Left lung (tissue), 4 donors: ENCODE measurements at regions not wholly inside any gene's neighbourhood (a gene's known extent, or its start where the extent isn't known, plus 50 kb on each side); places are given as distances from the start of the nearest gene placed in this dataset.

Experiments used
- ATAC-seq: fragments of 200-7000 bp; cut with Tn5 transposase; one replicate; pipeline ENCODE4 v1.9.1; 2020; ENCODE audit warnings: moderate library complexity
- DNase-seq, 4 donors: peaks; one replicate each; pipeline ENCODE4 v3.0.0-alpha.2; 2013 to 2020
- H3K27ac ChIP-seq, 2 donors: fragments of 200-600 bp; sonication (generic) in 1 of 2; one replicate each; pipeline versions ENCODE4 v1.5.0 to v1.8.0; 2020 to 2021
- H3K27me3 ChIP-seq, 2 donors: fragments of 200-600 bp; sonication (generic) in 1 of 2; one replicate each; pipeline versions ENCODE4 v1.5.0 to v1.8.0; 2020 to 2021
- H3K36me3 ChIP-seq, 2 donors: fragments of 200-600 bp; sonication (generic) in 1 of 2; one replicate each; pipeline versions ENCODE4 v1.5.0 to v1.8.0; 2020 to 2021
- H3K4me1 ChIP-seq, 2 donors: fragments of 200-600 bp; one replicate each; pipeline ENCODE4 v1.8.0; 2021
- H3K4me3 ChIP-seq, 2 donors: fragments of 200-600 bp; sonication (generic) in 1 of 2; one replicate each; pipeline versions ENCODE4 v1.5.0 to v1.8.0; 2020 to 2021; ENCODE audit warnings: mild to moderate bottlenecking in 1 of 2
- H3K9me3 ChIP-seq, 2 donors: fragments of 200-600 bp; sonication (generic) in 1 of 2; one replicate each; pipeline versions ENCODE4 v1.5.0 to v1.8.0; 2020 to 2021
- intact Hi-C, 2 donors: fragments of 100-400 bp; cut with DNase I; formaldehyde crosslinking; loops; one replicate each; pipeline versions ENCODE4 v1.11.2 to v1.14.2; 2022
- TF ChIP-seq, protein P1 (sequence below), 2 donors: fragments of 200-600 bp; sonication (generic) in 1 of 2; IDR thresholded peaks; one replicate each; pipeline versions ENCODE4 v1.5.0 to v1.8.0; 2021; ENCODE audit warnings: antibody characterized with exemption in 2 of 2
- donor health status: DM: no; HTN: yes; CAD: no.
- donor health status: DM: no; HTN: no; CAD: no.

DNA sequence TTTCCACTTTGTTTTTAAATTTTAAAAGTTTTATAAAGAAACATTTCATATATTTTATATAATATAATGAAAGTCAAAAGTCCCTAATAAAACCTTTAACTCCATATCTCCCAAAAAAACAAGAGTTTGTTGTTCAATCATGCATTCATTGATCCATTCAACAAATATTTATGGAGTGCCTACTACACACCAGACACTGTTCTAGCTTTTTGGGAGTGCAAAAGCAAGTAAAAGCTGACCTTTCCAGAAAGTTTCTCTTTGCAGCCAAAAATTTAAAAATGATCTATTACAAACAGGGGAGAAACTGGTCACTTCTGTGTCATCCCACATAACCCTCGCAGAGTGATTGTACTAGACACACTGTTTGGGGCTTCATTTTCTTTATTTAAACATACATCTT lies 740.0 kb upstream of the TBX3 start:
- Histone ChIP-seq H3K4me1 (no peaks in the 10 kb centered on the region), H3K27me3 (no peaks in the 10 kb centered on the region), H3K9me3 (no peaks in the 10 kb centered on the region), H3K36me3 (no peaks in the 10 kb centered on the region), H3K27ac (no peak overlapping the region), H3K4me3 (no peak overlapping the region)
- TF ChIP-seq, protein P1, sequence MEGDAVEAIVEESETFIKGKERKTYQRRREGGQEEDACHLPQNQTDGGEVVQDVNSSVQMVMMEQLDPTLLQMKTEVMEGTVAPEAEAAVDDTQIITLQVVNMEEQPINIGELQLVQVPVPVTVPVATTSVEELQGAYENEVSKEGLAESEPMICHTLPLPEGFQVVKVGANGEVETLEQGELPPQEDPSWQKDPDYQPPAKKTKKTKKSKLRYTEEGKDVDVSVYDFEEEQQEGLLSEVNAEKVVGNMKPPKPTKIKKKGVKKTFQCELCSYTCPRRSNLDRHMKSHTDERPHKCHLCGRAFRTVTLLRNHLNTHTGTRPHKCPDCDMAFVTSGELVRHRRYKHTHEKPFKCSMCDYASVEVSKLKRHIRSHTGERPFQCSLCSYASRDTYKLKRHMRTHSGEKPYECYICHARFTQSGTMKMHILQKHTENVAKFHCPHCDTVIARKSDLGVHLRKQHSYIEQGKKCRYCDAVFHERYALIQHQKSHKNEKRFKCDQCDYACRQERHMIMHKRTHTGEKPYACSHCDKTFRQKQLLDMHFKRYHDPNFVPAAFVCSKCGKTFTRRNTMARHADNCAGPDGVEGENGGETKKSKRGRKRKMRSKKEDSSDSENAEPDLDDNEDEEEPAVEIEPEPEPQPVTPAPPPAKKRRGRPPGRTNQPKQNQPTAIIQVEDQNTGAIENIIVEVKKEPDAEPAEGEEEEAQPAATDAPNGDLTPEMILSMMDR (IDR thresholded peaks at IDR 0.05), result no peak
- intact Hi-C loops, result no loop called here
- DNase-seq (no peak), ATAC-seq (no peak)

DNA sequence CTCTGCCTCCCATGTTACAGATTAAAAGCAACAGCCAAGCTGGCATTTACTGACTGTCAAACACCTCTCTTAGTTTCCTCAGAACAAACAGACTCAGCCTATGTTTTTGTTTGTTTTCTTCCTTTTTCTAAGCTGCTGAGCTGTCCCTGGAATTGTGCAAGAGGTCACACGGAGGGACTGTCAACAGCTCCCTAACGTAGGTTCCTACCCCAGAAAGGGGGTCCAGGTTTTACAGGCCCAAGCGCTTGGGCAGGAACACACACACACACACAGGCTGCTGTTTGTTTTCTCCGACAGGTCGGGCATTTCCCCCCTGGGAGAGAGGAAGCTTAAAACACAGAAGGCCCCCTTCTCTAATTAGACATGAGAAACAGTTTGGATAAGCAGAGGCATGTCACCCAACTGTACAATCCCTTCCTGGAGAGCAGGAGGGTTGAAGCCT lies 739.6 kb upstream of the TBX3 start:
- intact Hi-C loops, result no loop called here
- ATAC-seq (no peak), DNase-seq (peak in 2 of 4 donors; percentile 13 to 42)
- H3K27me3 ChIP-seq, result no peaks in the 10 kb centered on the region
- TF ChIP-seq, protein P1 (IDR thresholded peaks at IDR 0.05), result no peak
- no peaks in the 10 kb centered on the region for H3K4me1 ChIP-seq
- H3K27ac ChIP-seq, result no peak overlapping the region
- H3K4me3 ChIP-seq, result no peak overlapping the region
- H3K9me3 ChIP-seq, result no peaks in the 10 kb centered on the region
- no peaks in the 10 kb centered on the region for H3K36me3 ChIP-seq

DNA sequence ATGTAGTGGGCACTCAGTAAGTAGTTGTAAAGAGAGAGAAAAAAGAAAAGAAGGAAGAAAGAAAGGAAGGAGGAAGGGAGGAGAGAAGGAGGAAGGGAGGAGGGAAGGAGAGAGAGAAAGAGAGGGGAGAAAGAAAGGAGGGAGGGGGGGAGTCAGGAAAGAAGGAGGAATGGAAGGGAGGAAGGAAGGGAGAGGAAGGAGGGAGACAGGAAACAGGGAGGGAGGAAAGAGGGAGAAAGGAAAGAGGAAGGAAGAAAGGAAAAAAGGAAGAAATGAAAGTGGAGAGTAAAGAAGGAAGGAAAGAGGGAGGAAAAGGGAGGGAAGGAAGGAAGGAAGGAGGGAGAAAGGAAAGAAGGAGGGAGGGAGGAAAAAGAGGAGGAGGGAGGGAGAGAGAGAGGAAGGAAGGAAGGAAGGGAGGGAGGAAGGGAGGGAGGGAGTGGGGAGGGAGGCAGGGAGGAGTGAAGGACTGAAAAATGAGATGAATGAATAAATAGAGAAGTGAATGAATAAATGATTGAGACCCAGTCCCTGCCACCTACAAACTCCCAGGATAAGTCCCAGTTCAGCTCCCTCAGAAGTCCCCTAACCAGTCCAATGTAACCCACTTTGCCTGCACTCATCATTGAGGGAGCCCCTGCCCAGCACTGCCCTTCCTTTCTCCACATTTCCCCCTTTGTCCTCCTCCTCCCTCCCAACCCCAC lies 739.0 kb upstream of the TBX3 start:
- ATAC-seq (no peak), DNase-seq (no peak)
- intact Hi-C loops, result no loop called here
- TF ChIP-seq, protein P1 (IDR thresholded peaks at IDR 0.05), result no peak
- no peak overlapping the region for H3K4me3 ChIP-seq
- H3K9me3 ChIP-seq, result no peaks in the 10 kb centered on the region
- no peaks in the 10 kb centered on the region for H3K27me3 ChIP-seq
- H3K36me3 ChIP-seq, result no peaks in the 10 kb centered on the region
- H3K4me1 ChIP-seq, result no peaks in the 10 kb centered on the region
- no peak overlapping the region for H3K27ac ChIP-seq

DNA sequence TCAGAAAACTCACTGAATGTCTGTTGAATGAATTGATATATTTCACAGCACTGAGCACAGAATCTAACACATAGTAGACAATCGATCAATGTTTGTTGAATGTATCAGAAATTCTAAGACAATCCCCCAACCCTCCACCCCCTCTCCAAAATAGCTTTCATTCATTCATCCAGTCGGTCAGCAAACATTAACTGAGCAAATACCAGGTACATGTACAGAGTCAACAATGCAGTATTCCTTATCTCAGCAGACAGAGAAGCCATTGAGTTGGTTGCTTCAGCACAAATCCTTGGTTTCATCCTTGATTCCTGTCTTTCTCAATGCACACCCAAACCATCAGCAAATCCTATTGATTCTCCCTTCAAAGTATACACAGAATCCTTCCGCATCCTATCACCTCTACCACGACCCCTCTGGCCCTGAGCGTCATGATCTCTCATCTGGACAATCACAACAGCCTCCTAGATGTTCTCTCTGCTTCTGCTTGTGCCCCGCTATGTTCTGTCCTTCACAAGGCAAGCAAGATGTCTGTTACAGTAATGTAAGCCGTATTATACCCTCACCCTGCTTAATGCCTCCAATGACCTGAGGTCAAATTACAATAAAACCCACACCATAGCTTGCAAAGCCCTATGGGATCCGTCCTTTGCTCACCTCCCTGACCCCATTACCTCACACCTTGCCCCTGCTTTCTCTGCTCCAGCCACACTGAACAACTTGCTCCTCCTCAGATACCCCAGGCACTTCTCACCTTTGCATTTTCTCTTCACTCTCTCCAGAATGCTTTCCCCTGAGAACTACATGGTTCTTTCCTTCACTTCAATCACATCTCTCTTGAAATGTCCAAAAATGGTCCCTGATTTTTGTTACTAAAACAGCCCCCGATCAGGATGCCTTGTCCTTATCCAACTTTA lies 738.1 kb upstream of the TBX3 start:
- no peaks in the 10 kb centered on the region for H3K27me3 ChIP-seq
- no peaks in the 10 kb centered on the region for H3K9me3 ChIP-seq
- H3K4me3 ChIP-seq, result no peak overlapping the region
- TF ChIP-seq, protein P1 (IDR thresholded peaks at IDR 0.05), result no peak
- no peak for DNase-seq
- H3K4me1 ChIP-seq, result no peaks in the 10 kb centered on the region
- ATAC-seq, result no peak
- intact Hi-C loops, result no loop called here
- H3K36me3 ChIP-seq, result no peaks in the 10 kb centered on the region
- no peak overlapping the region for H3K27ac ChIP-seq

DNA sequence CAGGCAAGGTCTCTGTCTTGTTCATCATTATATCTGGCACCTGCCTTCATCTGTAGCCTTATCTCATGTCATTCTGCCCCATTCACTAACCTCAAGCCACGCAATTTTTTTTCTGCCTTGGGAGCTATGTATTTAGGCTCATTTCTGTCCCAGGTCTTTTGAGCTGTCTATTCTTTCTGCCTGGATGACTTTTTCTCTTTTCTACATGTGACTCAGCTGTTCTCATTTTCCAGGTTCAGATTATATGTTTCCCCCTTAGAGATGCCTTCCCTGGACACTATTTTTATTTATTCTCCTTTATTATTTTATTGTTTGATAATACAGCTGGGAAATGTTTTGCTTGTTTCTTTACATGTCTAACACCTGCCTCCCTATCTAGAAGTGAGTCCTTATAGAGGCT lies 737.4 kb upstream of the TBX3 start:
- DNase-seq (no peak), ATAC-seq (no peak)
- Histone ChIP-seq H3K36me3 (no peaks in the 10 kb centered on the region), H3K4me1 (no peaks in the 10 kb centered on the region), H3K4me3 (no peak overlapping the region), H3K27ac (no peak overlapping the region), H3K27me3 (no peaks in the 10 kb centered on the region), H3K9me3 (peaks cover 0 to 2% of the 10 kb centered on the region in 2 donors)
- TF ChIP-seq, protein P1 (IDR thresholded peaks at IDR 0.05), result no peak
- intact Hi-C loops, result no loop called here
